PFSK-1 (cell line): ENCODE measurements at regions not wholly inside any gene's neighbourhood (a gene's known extent, or its start where the extent isn't known, plus 50 kb on each side); places are given as distances from the start of the nearest gene placed in this dataset.

Source experiments
- POLR2AphosphoS5 ChIP-seq: IDR thresholded peaks from 2 replicates; pipeline ENCODE4 v1.6.1; 2012; ENCODE audit warnings: low read depth, mild to moderate bottlenecking, control low read depth, low read length, moderate library complexity
- REST ChIP-seq, 2 experiments: IDR thresholded peaks; 2 replicates each; pipeline versions ENCODE4 v1.6.1 to v1.8.0; 2011 to 2012; ENCODE audit warnings: low read depth in 2 of 2, low read length in 2 of 2, control low read depth in 1 of 2, inconsistent platforms in 1 of 2, mild to moderate bottlenecking in 1 of 2, moderate library complexity in 1 of 2; ENCODE audit not compliant: insufficient read depth in 1 of 2
- TAF1 ChIP-seq: IDR thresholded peaks from 2 replicates; pipeline ENCODE4 v1.6.1; 2012; ENCODE audit warnings: low read length, control low read depth, borderline replicate concordance; ENCODE audit not compliant: insufficient read depth

GRCh38 chr2:138418453-138418852, 83.1 kb upstream of the SPOPL start:
- TF ChIP-seq POLR2AphosphoS5 (no peak), TAF1 (no peak), REST (IDR thresholded peaks at IDR 0.05; ENCODE audit: insufficient read depth in 1 of 2, low read depth in 2 of 2, low read length in 2 of 2) (no peak)
